Esophagus squamous epithelium (tissue), 5 donors: ENCODE measurements at regions not wholly inside any gene's neighbourhood (a gene's known extent, or its start where the extent isn't known, plus 50 kb on each side); places are given as distances from the start of the nearest gene placed in this dataset.

ENCODE experiments used
- DNase-seq: peaks from one replicate; lab custom pipeline; 2025; lab: John Stamatoyannopoulos, UW
- H3K27ac ChIP-seq, 4 donors: fragments of 200-600 bp; sonication (generic); one replicate each; pipeline ENCODE4 v1.5.1; 2016 to 2019; ENCODE audit warnings: mild to moderate bottlenecking in 1 of 4
- H3K27me3 ChIP-seq, 4 donors: fragments of 200-600 bp; sonication (generic); 1 replicate in 3 of 4; 2 replicates in 1 of 4; pipeline versions ENCODE4 v1.5.1 to v1.6.0; 2017 to 2021; ENCODE audit warnings: antibody characterized with exemption in 1 of 4
- H3K36me3 ChIP-seq, 3 donors: fragments of 200-600 bp; sonication (generic); one replicate each; pipeline ENCODE4 v1.5.1; 2016 to 2019
- H3K4me1 ChIP-seq, 3 donors: fragments of 200-600 bp; sonication (generic); one replicate each; pipeline ENCODE4 v1.5.1; 2017 to 2019
- H3K4me3 ChIP-seq, 4 donors: fragments of 200-600 bp; sonication (generic); 1 replicate in 3 of 4; 2 replicates in 1 of 4; pipeline ENCODE4 v1.5.1; 2016 to 2019; ENCODE audit warnings: mild to moderate bottlenecking in 2 of 4, moderate library complexity in 1 of 4
- H3K9me3 ChIP-seq, 3 donors: fragments of 200-600 bp; sonication (generic); one replicate each; pipeline ENCODE4 v1.5.1; 2016 to 2019
- POLR2A ChIP-seq, 4 donors: fragments of 450-650 bp; IDR thresholded peaks; one replicate each; pipeline ENCODE4 v1.6.1; 2017; ENCODE audit warnings: antibody characterized with exemption in 4 of 4, mild to moderate bottlenecking in 4 of 4, moderate library complexity in 3 of 4
- WGBS, 2 donors: methylation state at CpG; one replicate each; pipeline ENCODE4 v1.1.5; 2018; 5-methylcytosine and 5-hydroxymethylcytosine counted together
- intact Hi-C: fragments of 100-400 bp; cut with DNase I; formaldehyde crosslinking; loops from one replicate; pipeline ENCODE4 v1.15.0; 2022
- small RNA-seq, 4 donors: library from RNA; depleted of rRNA; stranded (forward); fragments of <200 nt; gene quantifications; one replicate each; pipeline ENCODE3, GENCODE V24; 2016
- TF ChIP-seq, protein P1 (sequence below), 6 experiments: fragments of 450-650 bp in 4 of 6; fragments of 200-600 bp in 2 of 6; sonication (generic) in 2 of 6; IDR thresholded peaks; one replicate each; pipeline ENCODE4 v1.5.1; 2016 to 2019; ENCODE audit warnings: antibody characterized with exemption in 6 of 6, mild to moderate bottlenecking in 4 of 6, moderate library complexity in 4 of 6
- donor health status: DM: yes; HTN: yes; CAD: no.

- no peak for TF ChIP-seq POLR2A (IDR thresholded peaks at IDR 0.05)
- TF ChIP-seq, protein P1, sequence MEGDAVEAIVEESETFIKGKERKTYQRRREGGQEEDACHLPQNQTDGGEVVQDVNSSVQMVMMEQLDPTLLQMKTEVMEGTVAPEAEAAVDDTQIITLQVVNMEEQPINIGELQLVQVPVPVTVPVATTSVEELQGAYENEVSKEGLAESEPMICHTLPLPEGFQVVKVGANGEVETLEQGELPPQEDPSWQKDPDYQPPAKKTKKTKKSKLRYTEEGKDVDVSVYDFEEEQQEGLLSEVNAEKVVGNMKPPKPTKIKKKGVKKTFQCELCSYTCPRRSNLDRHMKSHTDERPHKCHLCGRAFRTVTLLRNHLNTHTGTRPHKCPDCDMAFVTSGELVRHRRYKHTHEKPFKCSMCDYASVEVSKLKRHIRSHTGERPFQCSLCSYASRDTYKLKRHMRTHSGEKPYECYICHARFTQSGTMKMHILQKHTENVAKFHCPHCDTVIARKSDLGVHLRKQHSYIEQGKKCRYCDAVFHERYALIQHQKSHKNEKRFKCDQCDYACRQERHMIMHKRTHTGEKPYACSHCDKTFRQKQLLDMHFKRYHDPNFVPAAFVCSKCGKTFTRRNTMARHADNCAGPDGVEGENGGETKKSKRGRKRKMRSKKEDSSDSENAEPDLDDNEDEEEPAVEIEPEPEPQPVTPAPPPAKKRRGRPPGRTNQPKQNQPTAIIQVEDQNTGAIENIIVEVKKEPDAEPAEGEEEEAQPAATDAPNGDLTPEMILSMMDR (IDR thresholded peaks at IDR 0.05), result no peak
- intact Hi-C loops, result no loop called here
- no peak overlapping the region for H3K27ac ChIP-seq
- no peak for DNase-seq
- H3K9me3 ChIP-seq, result peaks cover 0 to 3% (median 0%) of the 10 kb centered on the region in 3 donors
- no peaks in the 10 kb centered on the region for H3K36me3 ChIP-seq
- no peaks in the 10 kb centered on the region for H3K27me3 ChIP-seq
- peaks cover 0 to 10% (median 0%) of the 10 kb centered on the region in 3 donors for H3K4me1 ChIP-seq
- H3K4me3 ChIP-seq, result no peak overlapping the region
- 66 to 70% methylated on average over 4 of the region's 4 CpGs for whole genome bisulfite sequencing, 2 donors
These were observed 109.3 kb downstream of the MN1 start for GRCh38 chr22:27692243-27692642.

DNA sequence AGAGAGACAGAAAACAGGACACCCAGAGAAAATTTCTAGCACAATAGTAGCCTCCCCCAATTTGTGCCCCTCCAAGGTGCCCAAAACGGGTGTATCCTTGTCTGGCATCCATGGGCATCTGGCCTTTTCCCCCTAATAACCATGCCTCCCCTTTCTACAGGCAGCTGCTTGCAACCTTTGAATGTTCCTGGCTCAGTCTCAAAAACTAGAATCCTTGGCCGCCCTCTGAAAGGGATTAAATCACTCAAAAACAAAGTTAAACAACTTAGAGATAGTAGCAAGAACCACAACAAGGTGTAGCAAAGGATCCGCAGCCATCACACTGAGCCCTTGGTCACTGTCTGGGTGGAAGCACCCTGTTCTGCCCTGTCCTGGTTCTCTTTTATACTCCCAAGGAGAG is 105.6 kb downstream of the MN1 start:
- H3K4me1 ChIP-seq, result peaks cover 0 to 9% (median 0%) of the 10 kb centered on the region in 3 donors
- intact Hi-C loops, result no loop called here
- H3K27ac ChIP-seq, result no peak overlapping the region
- DNase-seq, result no peak
- WGBS, 2 donors, result 19 to 22% methylated on average over 3 of the region's 3 CpGs
- H3K27me3 ChIP-seq, result no peaks in the 10 kb centered on the region
- H3K9me3 ChIP-seq, result peaks cover 0 to 11% (median 0%) of the 10 kb centered on the region in 3 donors
- no peak overlapping the region for H3K4me3 ChIP-seq
- H3K36me3 ChIP-seq, result no peaks in the 10 kb centered on the region
- TF ChIP-seq POLR2A (IDR thresholded peaks at IDR 0.05), result no peak
- TF ChIP-seq, protein P1 (IDR thresholded peaks at IDR 0.05), result no peak

DNA sequence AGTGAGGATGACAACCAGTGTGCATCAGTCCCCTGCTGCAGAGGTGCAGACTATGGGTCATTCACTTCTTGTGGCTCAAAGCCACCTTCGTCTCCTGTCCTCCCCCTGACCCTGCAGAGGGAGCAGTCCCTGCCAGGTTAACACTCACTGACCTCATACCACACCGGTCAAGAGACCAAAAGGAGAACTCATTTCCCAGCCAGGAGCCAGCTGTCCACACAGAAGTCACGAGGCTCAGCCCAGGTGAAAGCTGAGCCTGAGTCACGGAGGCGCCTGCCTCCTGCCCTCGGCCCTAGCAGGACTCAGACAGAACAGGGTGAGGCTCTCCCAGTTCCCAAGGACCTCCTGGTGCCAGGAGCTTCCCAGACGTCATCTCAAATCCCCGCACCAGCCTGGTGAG is 103.7 kb downstream of the MN1 start:
- Histone ChIP-seq H3K4me3 (no peak overlapping the region), H3K9me3 (peaks cover 0 to 16% (median 0%) of the 10 kb centered on the region in 3 donors), H3K27me3 (no peaks in the 10 kb centered on the region), H3K36me3 (no peaks in the 10 kb centered on the region), H3K27ac (no peak overlapping the region), H3K4me1 (peaks cover 0 to 9% (median 0%) of the 10 kb centered on the region in 3 donors)
- TF ChIP-seq, protein P1 (IDR thresholded peaks at IDR 0.05), result no peak
- no peak for TF ChIP-seq POLR2A (IDR thresholded peaks at IDR 0.05)
- WGBS, 2 donors, result 70 to 79% methylated on average over 2 to 7 of the region's 8 CpGs
- intact Hi-C loops, result no loop called here
- DNase-seq, result no peak

Small RNA genes lying in the stretch of these regions (small RNA-seq; reads per million reads assigned to genes)
- 0 reads per million in 4 donors for gene RNU6-1066P
